ENCODE measurements at regions not wholly inside any gene's neighbourhood (a gene's known extent, or its start where the extent isn't known, plus 50 kb on each side); places are given as distances from the start of the nearest gene placed in this dataset.

DNA sequence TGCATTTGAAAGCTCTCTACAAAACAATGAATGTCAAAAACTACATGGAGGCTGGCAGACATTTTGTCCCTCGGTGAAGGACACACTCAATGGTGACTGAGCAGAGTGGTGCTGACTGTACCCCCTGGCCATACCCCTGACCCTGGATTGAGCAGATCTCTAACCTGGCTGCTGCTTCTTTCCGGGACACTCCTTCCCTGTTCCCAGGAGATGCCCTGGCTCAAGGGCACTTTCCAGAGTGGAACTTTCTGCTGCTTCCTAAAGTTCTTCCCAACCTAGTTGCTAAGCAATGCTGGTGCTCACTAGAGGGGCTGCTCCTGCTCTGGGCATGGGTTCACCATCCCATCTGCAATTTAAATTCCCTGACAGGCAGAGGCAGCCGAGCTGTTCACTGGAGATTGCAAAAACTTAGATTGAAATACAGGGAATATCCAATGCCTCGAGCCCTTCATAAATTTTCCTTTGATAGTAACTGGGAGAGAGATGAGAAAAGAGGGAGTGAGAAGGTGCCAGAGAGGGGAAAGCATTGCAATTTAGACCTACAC, 384.3 kb upstream of the PODXL start:
- TF ChIP-seq, protein P1, sequence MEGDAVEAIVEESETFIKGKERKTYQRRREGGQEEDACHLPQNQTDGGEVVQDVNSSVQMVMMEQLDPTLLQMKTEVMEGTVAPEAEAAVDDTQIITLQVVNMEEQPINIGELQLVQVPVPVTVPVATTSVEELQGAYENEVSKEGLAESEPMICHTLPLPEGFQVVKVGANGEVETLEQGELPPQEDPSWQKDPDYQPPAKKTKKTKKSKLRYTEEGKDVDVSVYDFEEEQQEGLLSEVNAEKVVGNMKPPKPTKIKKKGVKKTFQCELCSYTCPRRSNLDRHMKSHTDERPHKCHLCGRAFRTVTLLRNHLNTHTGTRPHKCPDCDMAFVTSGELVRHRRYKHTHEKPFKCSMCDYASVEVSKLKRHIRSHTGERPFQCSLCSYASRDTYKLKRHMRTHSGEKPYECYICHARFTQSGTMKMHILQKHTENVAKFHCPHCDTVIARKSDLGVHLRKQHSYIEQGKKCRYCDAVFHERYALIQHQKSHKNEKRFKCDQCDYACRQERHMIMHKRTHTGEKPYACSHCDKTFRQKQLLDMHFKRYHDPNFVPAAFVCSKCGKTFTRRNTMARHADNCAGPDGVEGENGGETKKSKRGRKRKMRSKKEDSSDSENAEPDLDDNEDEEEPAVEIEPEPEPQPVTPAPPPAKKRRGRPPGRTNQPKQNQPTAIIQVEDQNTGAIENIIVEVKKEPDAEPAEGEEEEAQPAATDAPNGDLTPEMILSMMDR (IDR thresholded peaks at IDR 0.05; ENCODE audit: low read depth, low read length, poor library complexity, severe bottlenecking): no peak
- no peak for TF ChIP-seq EZH2phosphoT487 (IDR thresholded peaks at IDR 0.05; ENCODE audit: borderline replicate concordance, low read length)
